ENCODE measurements at regions not wholly inside any gene's neighbourhood (a gene's known extent, or its start where the extent isn't known, plus 50 kb on each side); places are given as distances from the start of the nearest gene placed in this dataset.

GRCh38 chrY:10993955-10994354, 1466.3 kb downstream of the TSPY10 start:
- TF ChIP-seq CTCF (IDR thresholded peaks at IDR 0.05) (no peak), POLR2A (IDR thresholded peaks at IDR 0.05) (no peak)
